IMR-90 (cell line): ENCODE measurements at regions not wholly inside any gene's neighbourhood (a gene's known extent, or its start where the extent isn't known, plus 50 kb on each side); places are given as distances from the start of the nearest gene placed in this dataset.

ENCODE experiments used
- ATAC-seq: fragments of 200-7000 bp; cut with Tn5 transposase; 2 replicates; pipeline ENCODE4 v1.9.1; 2020; ENCODE audit warnings: low read depth, mild to moderate bottlenecking, moderate library complexity
- BruUV-seq: library from RNA; stranded (reverse); fragments of 400-500 nt; replicated peaks from 2 replicates; lab custom pipeline; 2021; lab: Mats Ljungman, UMichigan
- CTCF ChIA-PET: fragments of 300-600 bp; formaldehyde crosslinking; extraction: SDS; loops from one replicate; lab custom pipeline; 2021; ENCODE audit warnings: antibody characterized with exemption; lab: Yijun Ruan, JAX
- POLR2A ChIA-PET: fragments of 300-600 bp; sonication (Branson Sonifier 250); formaldehyde crosslinking; loops from one replicate; lab custom pipeline; 2022; ENCODE audit warnings: antibody characterized with exemption; ENCODE audit not compliant: unreplicated experiment; lab: Charles Lee
- DNase-seq: peaks from one replicate; pipeline ENCODE4 v3.0.0; 2013
- H2AFZ ChIP-seq: replicated peaks from 2 replicates; pipeline ENCODE3; 2013; ENCODE audit warnings: low read length, mild to moderate bottlenecking; ENCODE audit not compliant: poor library complexity
- H2AK5ac ChIP-seq: 2 replicates; pipeline ENCODE4 v1.6.1; 2013; ENCODE audit warnings: low read depth, low read length, inconsistent platforms
- H2AK9ac ChIP-seq: replicated peaks from 2 replicates; pipeline ENCODE3; 2013; ENCODE audit warnings: mild to moderate bottlenecking, low read depth, low read length, moderate library complexity; ENCODE audit not compliant: poor library complexity
- H2BK120ac ChIP-seq: 2 replicates; pipeline ENCODE4 v1.6.1; 2013; ENCODE audit warnings: low read depth, low read length, inconsistent platforms
- H2BK15ac ChIP-seq: 3 replicates; pipeline ENCODE4 v1.6.1; 2013; ENCODE audit warnings: low read depth, low read length, inconsistent platforms
- H2BK20ac ChIP-seq: 2 replicates; pipeline ENCODE4 v1.6.1; 2013; ENCODE audit warnings: low read depth, mild to moderate bottlenecking, inconsistent platforms, low read length, moderate library complexity
- H2BK5ac ChIP-seq: 2 replicates; pipeline ENCODE4 v1.6.1; 2013; ENCODE audit warnings: mild to moderate bottlenecking, low read depth, low read length, inconsistent platforms; ENCODE audit not compliant: poor library complexity, severe bottlenecking
- H3K14ac ChIP-seq: replicated peaks from 2 replicates; pipeline ENCODE4 v1.6.1; 2013; ENCODE audit warnings: low read depth, low read length, inconsistent platforms
- H3K18ac ChIP-seq: 2 replicates; pipeline ENCODE4 v1.6.1; 2013; ENCODE audit warnings: low read depth, low read length, control low read depth
- H3K23ac ChIP-seq: 2 replicates; pipeline ENCODE4 v1.6.1; 2013; ENCODE audit warnings: low read depth, low read length, inconsistent platforms
- H3K27ac ChIP-seq: 2 replicates; pipeline ENCODE4 v1.5.1; 2013; ENCODE audit warnings: mild to moderate bottlenecking, control low read depth, low read length; ENCODE audit not compliant: insufficient read depth
- H3K27me3 ChIP-seq: 2 replicates; pipeline ENCODE4 v1.6.1; 2013; ENCODE audit warnings: low read length; ENCODE audit not compliant: control insufficient read depth, insufficient read depth
- H3K36me3 ChIP-seq: 2 replicates; pipeline ENCODE4 v1.6.1; 2013; ENCODE audit warnings: low read length, mixed read lengths; ENCODE audit not compliant: control insufficient read depth, insufficient read depth
- H3K4ac ChIP-seq: 2 replicates; pipeline ENCODE4 v1.6.1; 2013; ENCODE audit warnings: low read depth, low read length, inconsistent platforms
- H3K4me1 ChIP-seq: 2 replicates; pipeline ENCODE4 v1.6.1; 2013; ENCODE audit warnings: low read length, mixed read lengths; ENCODE audit not compliant: control insufficient read depth, insufficient read depth
- H3K4me2 ChIP-seq: 2 replicates; pipeline ENCODE4 v1.6.1; 2013; ENCODE audit warnings: low read depth, mild to moderate bottlenecking, control low read depth, low read length, moderate library complexity
- H3K4me3 ChIP-seq: 2 replicates; pipeline ENCODE4 v1.5.1; 2013; ENCODE audit warnings: low read depth, mild to moderate bottlenecking, control low read depth, low read length, moderate library complexity; ENCODE audit not compliant: insufficient read depth
- H3K56ac ChIP-seq: 2 replicates; pipeline ENCODE4 v1.6.1; 2013; ENCODE audit warnings: low read length, inconsistent platforms; ENCODE audit not compliant: insufficient read depth; ENCODE audit errors: extremely low read depth
- H3K79me1 ChIP-seq, 2 experiments: 2 replicates each; pipeline ENCODE4 v1.6.1; 2013; ENCODE audit warnings: low read length in 2 of 2, inconsistent platforms in 1 of 2, low read depth in 1 of 2
- H3K9ac ChIP-seq: 2 replicates; pipeline ENCODE4 v1.6.1; 2013; ENCODE audit warnings: low read depth, low read length, control low read depth
- H3K9me1 ChIP-seq: 2 replicates; pipeline ENCODE4 v1.6.1; 2013; ENCODE audit warnings: low read length, inconsistent platforms; ENCODE audit not compliant: insufficient read depth
- H3K9me3 ChIP-seq: 2 replicates; pipeline ENCODE4 v1.6.1; 2013; ENCODE audit warnings: low read length; ENCODE audit not compliant: control insufficient read depth, insufficient read depth
- H4K20me1 ChIP-seq: 2 replicates; pipeline ENCODE4 v1.6.1; 2013; ENCODE audit warnings: low read length, inconsistent platforms; ENCODE audit not compliant: insufficient read depth
- H4K5ac ChIP-seq: 2 replicates; pipeline ENCODE4 v1.6.1; 2013; ENCODE audit warnings: mild to moderate bottlenecking, low read depth, low read length, control low read depth
- H4K8ac ChIP-seq, 2 experiments: 2 replicates each; pipeline ENCODE4 v1.6.1; 2013; ENCODE audit warnings: low read depth in 2 of 2, low read length in 2 of 2, control low read depth in 1 of 2, inconsistent platforms in 1 of 2
- H4K91ac ChIP-seq: 2 replicates; pipeline ENCODE4 v1.6.1; 2013; ENCODE audit warnings: low read depth, low read length, inconsistent platforms; ENCODE audit not compliant: insufficient read depth
- BHLHE40 ChIP-seq: fragments of 150-350 bp; IDR thresholded peaks from 2 replicates; pipeline ENCODE4 v1.6.1; 2016; ENCODE audit warnings: mild to moderate bottlenecking, low read depth, low read length
- CEBPB ChIP-seq: IDR thresholded peaks from 2 replicates; pipeline ENCODE4 v1.6.1; 2012; ENCODE audit warnings: low read depth, low read length, improper control_type of control experiment
- CHD1 ChIP-seq: IDR thresholded peaks from 2 replicates; pipeline ENCODE4 v1.6.1; 2012; ENCODE audit warnings: low read depth, low read length, improper control_type of control experiment
- CTCF ChIP-seq: conservative IDR thresholded peaks from 2 replicates; pipeline ENCODE4 v1.5.1; 2012; ENCODE audit warnings: mild to moderate bottlenecking, low read depth, low read length, improper control_type of control experiment
- ELK1 ChIP-seq: fragments of 150-350 bp; IDR thresholded peaks from 2 replicates; pipeline ENCODE4 v1.6.1; 2016; ENCODE audit warnings: low read depth, mild to moderate bottlenecking, low read length, moderate library complexity, borderline replicate concordance
- FOS ChIP-seq: fragments of 150-350 bp; IDR thresholded peaks from 2 replicates; pipeline ENCODE4 v1.6.1; 2016; ENCODE audit warnings: low read depth, low read length
- MAFK ChIP-seq: IDR thresholded peaks from 2 replicates; pipeline ENCODE4 v1.6.1; 2012; ENCODE audit warnings: low read depth, low read length, improper control_type of control experiment
- MAZ ChIP-seq: IDR thresholded peaks from 2 replicates; pipeline ENCODE4 v1.6.1; 2012; ENCODE audit warnings: low read depth, mild to moderate bottlenecking, low read length, improper control_type of control experiment, moderate library complexity, borderline replicate concordance
- MXI1 ChIP-seq: IDR thresholded peaks from 2 replicates; pipeline ENCODE4 v1.6.1; 2012; ENCODE audit warnings: low read depth, mild to moderate bottlenecking, low read length, moderate library complexity, borderline replicate concordance
- NFE2L2 ChIP-seq: fragments of 150-350 bp; IDR thresholded peaks from 2 replicates; pipeline ENCODE4 v1.6.1; 2016; ENCODE audit warnings: low read depth, mild to moderate bottlenecking, low read length
- POLR2A ChIP-seq: IDR thresholded peaks from 2 replicates; pipeline ENCODE4 v1.6.1; 2012; ENCODE audit warnings: mild to moderate bottlenecking, low read depth, low read length
- RAD21 ChIP-seq: IDR thresholded peaks from 2 replicates; pipeline ENCODE4 v1.6.1; 2012; ENCODE audit warnings: low read length, improper control_type of control experiment
- RCOR1 ChIP-seq: IDR thresholded peaks from 2 replicates; pipeline ENCODE4 v1.6.1; 2012; ENCODE audit warnings: mild to moderate bottlenecking, low read length, improper control_type of control experiment; ENCODE audit not compliant: insufficient replicate concordance
- RFX5 ChIP-seq: IDR thresholded peaks from 2 replicates; pipeline ENCODE4 v1.8.0; 2012; ENCODE audit warnings: low read depth, mild to moderate bottlenecking, low read length, moderate library complexity
- SMC3 ChIP-seq: fragments of 150-350 bp; IDR thresholded peaks from 2 replicates; pipeline ENCODE4 v1.6.1; 2016; ENCODE audit warnings: low read depth, mild to moderate bottlenecking, antibody characterized with exemption, low read length, moderate library complexity
- USF2 ChIP-seq: fragments of 150-350 bp; IDR thresholded peaks from 2 replicates; pipeline ENCODE4 v1.6.1; 2017; ENCODE audit warnings: mild to moderate bottlenecking, antibody characterized with exemption, low read length, low read depth
- WGBS, 2 experiments: methylation state at CpG; one replicate each; pipeline versions ENCODE4 v1.1.5 to v1.1.7; 2013; ENCODE audit warnings: missing lambda C conversion rate in 2 of 2; ENCODE audit not compliant: insufficient read length in 1 of 2; ENCODE audit errors: extremely low coverage in 2 of 2; 5-methylcytosine and 5-hydroxymethylcytosine counted together
- dilution Hi-C: fragments of 300-500 bp; cut with HindIII; formaldehyde crosslinking; loops from one replicate; pipeline ENCODE4 v1.14.3; 2018; ENCODE audit warnings: low sequenced_read_pairs; ENCODE audit not compliant: unreplicated experiment
- in situ Hi-C: fragments of 300-500 bp; cut with MboI; formaldehyde crosslinking; loops from 3 replicates; pipeline ENCODE4 v1.14.3; 2019; ENCODE audit warnings: low sequenced_read_pairs, inconsistent platforms, mixed read lengths
- intact Hi-C: fragments of 100-400 bp; cut with micrococcal nuclease; formaldehyde crosslinking; loops from 2 replicates; pipeline ENCODE4 v1.10.0; 2022

GRCh38 chr20:17142666-17143065 lies 84.2 kb upstream of the PCSK2 start:
- BruUV-seq, result no TSS peak

More at GRCh38 chr20:17142666-17143065, 84.2 kb upstream of the PCSK2 start:
- Histone ChIP-seq H3K9me1 (no peaks in the 10 kb centered on the region), H3K4ac (no peak overlapping the region), H2AK9ac (no peak overlapping the region), H3K23ac (no peak overlapping the region), H2BK5ac (no peak overlapping the region), H2AK5ac (no peak overlapping the region), H2BK120ac (no peak overlapping the region), H4K91ac (no peak overlapping the region), H3K36me3 (no peaks in the 10 kb centered on the region), H3K4me2 (no peak overlapping the region), H3K18ac (no peak overlapping the region), H4K8ac (no peak overlapping the region), H2BK15ac (no peak overlapping the region), H2BK20ac (no peak overlapping the region), H3K9ac (no peak overlapping the region), H3K4me1 (no peaks in the 10 kb centered on the region), H4K5ac (no peak overlapping the region), H3K27ac (no peak overlapping the region), H3K9me3 (no peaks in the 10 kb centered on the region), H3K56ac (no peak overlapping the region), H3K27me3 (no peaks in the 10 kb centered on the region), H3K14ac (no peak overlapping the region), H2AFZ (no peak overlapping the region), H3K79me1 (no peaks in the 10 kb centered on the region), H3K4me3 (no peak overlapping the region), H4K20me1 (no peaks in the 10 kb centered on the region)
- TF ChIP-seq RAD21 (no peak), ELK1 (no peak), RFX5 (no peak), RCOR1 (no peak), POLR2A (no peak), MAFK (no peak), MXI1 (no peak), SMC3 (no peak), USF2 (no peak), BHLHE40 (no peak), FOS (no peak), CEBPB (no peak), MAZ (no peak), NFE2L2 (no peak), CHD1 (no peak), CTCF (no peak)
- no CpG with 5 or more reads among the region's 3 CpGs for WGBS, 2 experiments
- POLR2A ChIA-PET, result no interaction called here
- intact Hi-C loops (no loop called here), dilution Hi-C loops (no loop called here), in situ Hi-C loops (no loop called here)
- CTCF ChIA-PET, result no interaction called here
- ATAC-seq (no peak), DNase-seq (no peak)
